ENCODE measurements at regions not wholly inside any gene's neighbourhood (a gene's known extent, or its start where the extent isn't known, plus 50 kb on each side); places are given as distances from the start of the nearest gene placed in this dataset.

GRCh38 chr12:113712481-113712880 is 240.8 kb upstream of the LHX5 start:
- Histone ChIP-seq H3K27me3 (peaks cover 0 to 22% (median 0%) of the 10 kb centered on the region in 7 donors), H3K9me3 (peaks cover 0 to 35% (median 7%) of the 10 kb centered on the region in 11 donors), H3K36me3 (no peaks in the 10 kb centered on the region), H3K4me1 (no peaks in the 10 kb centered on the region), H3K4me3 (no peak overlapping the region), H3K27ac (no peak overlapping the region)
- WGBS, 2 donors, result 61 to 68% methylated on average over 5 of the region's 5 CpGs
- DNase-seq (no peak), ATAC-seq (no peak)
- intact Hi-C loops (cut with DNase I), result no loop called here
- TF ChIP-seq, protein P1, sequence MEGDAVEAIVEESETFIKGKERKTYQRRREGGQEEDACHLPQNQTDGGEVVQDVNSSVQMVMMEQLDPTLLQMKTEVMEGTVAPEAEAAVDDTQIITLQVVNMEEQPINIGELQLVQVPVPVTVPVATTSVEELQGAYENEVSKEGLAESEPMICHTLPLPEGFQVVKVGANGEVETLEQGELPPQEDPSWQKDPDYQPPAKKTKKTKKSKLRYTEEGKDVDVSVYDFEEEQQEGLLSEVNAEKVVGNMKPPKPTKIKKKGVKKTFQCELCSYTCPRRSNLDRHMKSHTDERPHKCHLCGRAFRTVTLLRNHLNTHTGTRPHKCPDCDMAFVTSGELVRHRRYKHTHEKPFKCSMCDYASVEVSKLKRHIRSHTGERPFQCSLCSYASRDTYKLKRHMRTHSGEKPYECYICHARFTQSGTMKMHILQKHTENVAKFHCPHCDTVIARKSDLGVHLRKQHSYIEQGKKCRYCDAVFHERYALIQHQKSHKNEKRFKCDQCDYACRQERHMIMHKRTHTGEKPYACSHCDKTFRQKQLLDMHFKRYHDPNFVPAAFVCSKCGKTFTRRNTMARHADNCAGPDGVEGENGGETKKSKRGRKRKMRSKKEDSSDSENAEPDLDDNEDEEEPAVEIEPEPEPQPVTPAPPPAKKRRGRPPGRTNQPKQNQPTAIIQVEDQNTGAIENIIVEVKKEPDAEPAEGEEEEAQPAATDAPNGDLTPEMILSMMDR (IDR thresholded peaks at IDR 0.05), result no peak

- ATAC-seq, result no peak
- Histone ChIP-seq H3K9me3 (peaks cover 0 to 28% (median 7%) of the 10 kb centered on the region in 11 donors), H3K4me1 (no peaks in the 10 kb centered on the region), H3K36me3 (no peaks in the 10 kb centered on the region), H3K27ac (no peak overlapping the region), H3K4me3 (no peak overlapping the region), H3K27me3 (peaks cover 0 to 44% (median 15%) of the 10 kb centered on the region in 7 donors)
- TF ChIP-seq, protein P1 (IDR thresholded peaks at IDR 0.05), result no peak
- intact Hi-C loops (cut with DNase I), result no loop called here
- WGBS, 2 donors, result 69 to 77% methylated on average over 5 of the region's 5 CpGs
- DNase-seq, result no peak
Observed at GRCh38 chr12:113710216-113710615, 238.5 kb upstream of the LHX5 start.

DNA sequence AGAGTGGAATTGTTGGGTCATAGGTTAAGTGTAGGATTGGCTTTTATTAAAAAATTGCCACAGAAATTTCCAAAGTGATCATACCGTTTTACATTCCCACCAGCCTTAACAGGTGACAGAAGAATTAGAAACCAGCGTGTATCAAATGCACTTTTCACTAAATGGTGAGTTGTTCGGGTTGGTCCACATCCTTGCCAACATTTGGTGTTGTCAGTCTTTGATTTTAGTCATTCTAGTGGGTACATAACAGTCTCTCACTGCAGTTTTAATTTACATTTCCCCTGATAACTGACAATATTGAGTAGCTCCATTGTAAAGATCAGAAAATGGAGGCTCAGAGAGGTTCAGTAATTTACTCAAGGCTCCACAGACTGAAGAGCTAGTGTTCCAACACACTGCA is 237.8 kb upstream of the LHX5 start:
- intact Hi-C loops (cut with DNase I), result no loop called here
- no peak overlapping the region for H3K4me3 ChIP-seq

GRCh38 chr12:113702836-113703235 is 231.2 kb upstream of the LHX5 start:
- H3K27ac ChIP-seq, result no peak overlapping the region
- 68 to 70% methylated on average over 11 of the region's 11 CpGs for WGBS, 2 donors
- H3K4me1 ChIP-seq, result no peaks in the 10 kb centered on the region
- no peak for DNase-seq
- ATAC-seq, result no peak
- no peak overlapping the region for H3K4me3 ChIP-seq
- intact Hi-C loops (cut with DNase I), result no loop called here
- peaks cover 0 to 68% (median 42%) of the 10 kb centered on the region in 7 donors for H3K27me3 ChIP-seq
- no peaks in the 10 kb centered on the region for H3K36me3 ChIP-seq
- peaks cover 0 to 3% (median 0%) of the 10 kb centered on the region in 11 donors for H3K9me3 ChIP-seq
- TF ChIP-seq, protein P1 (IDR thresholded peaks at IDR 0.05), result no peak

More for the DNA sequence above, 237.8 kb upstream of the LHX5 start:
- Histone ChIP-seq H3K36me3 (no peaks in the 10 kb centered on the region), H3K9me3 (peaks cover 0 to 28% (median 7%) of the 10 kb centered on the region in 11 donors), H3K27me3 (peaks cover 0 to 52% (median 22%) of the 10 kb centered on the region in 7 donors), H3K4me1 (no peaks in the 10 kb centered on the region), H3K27ac (no peak overlapping the region)
- ATAC-seq, result no peak
- TF ChIP-seq, protein P1 (IDR thresholded peaks at IDR 0.05), result no peak
- WGBS, 2 donors, result 86 to 89% methylated on average over 3 of the region's 3 CpGs
- no peak for DNase-seq
